Smooth muscle cell (in vitro differentiated cells): ENCODE measurements at regions not wholly inside any gene's neighbourhood (a gene's known extent, or its start where the extent isn't known, plus 50 kb on each side); places are given as distances from the start of the nearest gene placed in this dataset.
A peak's percentile ranks its signal among the peaks of the same experiment; 100 is the strongest.

ENCODE experiments used
- DNase-seq: peaks from one replicate; lab custom pipeline; 2025; ENCODE audit not compliant: unreplicated experiment; lab: John Stamatoyannopoulos, UW
- H2AFZ ChIP-seq: fragments of 200-600 bp; sonication (generic); 2 replicates; pipeline ENCODE4 v1.6.0; 2016; ENCODE audit warnings: antibody characterized with exemption, low read depth, mild to moderate bottlenecking
- H3F3A ChIP-seq: fragments of 200-600 bp; sonication (generic); 2 replicates; pipeline ENCODE4 v1.6.0; 2017; ENCODE audit warnings: antibody characterized with exemption, low read depth
- H3K27ac ChIP-seq: fragments of 200-600 bp; sonication (generic); 2 replicates; pipeline ENCODE4 v1.5.1; 2016; ENCODE audit warnings: low read depth, mild to moderate bottlenecking
- H3K27me3 ChIP-seq: fragments of 200-600 bp; sonication (generic); 2 replicates; pipeline ENCODE4 v1.6.1; 2016; ENCODE audit warnings: low read depth, mild to moderate bottlenecking
- H3K36me3 ChIP-seq: fragments of 200-600 bp; sonication (generic); 2 replicates; pipeline ENCODE4 v1.5.1; 2016; ENCODE audit warnings: low read depth
- H3K4me1 ChIP-seq: fragments of 200-600 bp; sonication (generic); 2 replicates; pipeline ENCODE4 v1.5.1; 2016; ENCODE audit warnings: low read depth
- H3K4me2 ChIP-seq: fragments of 200-600 bp; sonication (generic); 2 replicates; pipeline ENCODE4 v1.6.0; 2016; ENCODE audit warnings: mild to moderate bottlenecking
- H3K4me3 ChIP-seq: fragments of 200-600 bp; sonication (generic); 2 replicates; pipeline ENCODE4 v1.5.1; 2016; ENCODE audit warnings: mild to moderate bottlenecking
- H3K79me2 ChIP-seq: fragments of 200-600 bp; sonication (generic); 2 replicates; pipeline ENCODE4 v1.6.0; 2016; ENCODE audit warnings: low read depth, mild to moderate bottlenecking
- H3K9ac ChIP-seq: fragments of 200-600 bp; sonication (generic); 2 replicates; pipeline ENCODE4 v1.6.0; 2016; ENCODE audit warnings: low read depth
- H3K9me3 ChIP-seq: fragments of 200-600 bp; sonication (generic); replicated peaks from 2 replicates; pipeline ENCODE4 v1.5.1; 2016; ENCODE audit warnings: low read depth
- H4K20me1 ChIP-seq: fragments of 200-600 bp; sonication (generic); 2 replicates; pipeline ENCODE4 v1.6.0; 2016; ENCODE audit warnings: low read depth
- CTCF ChIP-seq: fragments of 200-600 bp; sonication (generic); IDR thresholded peaks from 2 replicates; pipeline ENCODE4 v1.5.1; 2017; ENCODE audit warnings: borderline replicate concordance, mild to moderate bottlenecking, antibody characterized with exemption; ENCODE audit not compliant: insufficient read depth, poor library complexity, severe bottlenecking
- WGBS: methylation state at CpG from one replicate; pipeline ENCODE4 v1.1.7; 2016; ENCODE audit warnings: low lambda C conversion rate; 5-methylcytosine and 5-hydroxymethylcytosine counted together

- no peaks in the 10 kb centered on the region for H4K20me1 ChIP-seq
- no peak overlapping the region for H3K4me3 ChIP-seq
- H3K27me3 ChIP-seq: no peaks in the 10 kb centered on the region
- H3K36me3 ChIP-seq: no peaks in the 10 kb centered on the region
- 52% methylated on average over 3 of the region's 3 CpGs for WGBS
- H3K79me2 ChIP-seq: no peaks in the 10 kb centered on the region
- no peaks in the 10 kb centered on the region for H3F3A ChIP-seq
- H3K9ac ChIP-seq: no peak overlapping the region
- H3K9me3 ChIP-seq: no peaks in the 10 kb centered on the region
- H3K4me2 ChIP-seq: no peak overlapping the region
- no peak overlapping the region for H2AFZ ChIP-seq
- DNase-seq: no peak
- no peaks in the 10 kb centered on the region for H3K4me1 ChIP-seq
- no peak overlapping the region for H3K27ac ChIP-seq
- no peak for TF ChIP-seq CTCF
Measured at GRCh38 chr18:25669741-25670140, 317.8 kb upstream of the ZNF521 start.

DNA sequence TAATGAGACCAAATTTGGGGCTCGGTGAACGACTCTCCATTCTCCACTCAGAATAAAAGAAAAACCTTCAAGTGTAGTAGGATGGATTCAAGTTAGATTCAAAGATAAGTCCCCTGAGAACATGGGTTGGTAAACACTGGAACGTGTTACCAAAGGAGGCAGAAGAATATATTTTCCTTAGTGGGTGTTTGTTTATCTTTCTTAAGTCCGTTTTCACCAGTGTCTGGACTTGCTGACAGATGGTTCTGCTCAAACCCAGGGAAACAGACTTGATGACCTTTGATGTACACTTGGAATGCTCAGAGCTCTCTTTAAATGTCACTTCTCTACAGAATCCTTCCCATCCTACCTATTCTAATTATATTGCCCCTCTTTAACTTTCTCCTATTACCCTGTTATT lies 310.3 kb upstream of the ZNF521 start:
- 21% methylated on average over 4 of the region's 4 CpGs for WGBS
- DNase-seq: no peak
- H2AFZ ChIP-seq: peak overlapping the region; percentile 20
- no peak for TF ChIP-seq CTCF
- no peak overlapping the region for H3K9ac ChIP-seq
- no peaks in the 10 kb centered on the region for H3K79me2 ChIP-seq
- peak overlapping the region; percentile 57 for H3K27ac ChIP-seq
- peak overlapping the region; percentile 62 for H3K4me2 ChIP-seq
- H3K4me1 ChIP-seq: peaks cover 5% of the 10 kb centered on the region
- no peaks in the 10 kb centered on the region for H4K20me1 ChIP-seq
- H3K9me3 ChIP-seq: no peaks in the 10 kb centered on the region
- no peak overlapping the region for H3K4me3 ChIP-seq
- H3F3A ChIP-seq: peaks cover 3% of the 10 kb centered on the region
- no peaks in the 10 kb centered on the region for H3K36me3 ChIP-seq
- no peaks in the 10 kb centered on the region for H3K27me3 ChIP-seq

- H3K9me3 ChIP-seq: no peaks in the 10 kb centered on the region
- no peaks in the 10 kb centered on the region for H3K36me3 ChIP-seq
- TF ChIP-seq CTCF: no peak
- H2AFZ ChIP-seq: peak overlapping the region; percentile 20
- WGBS: 28% methylated on average over 6 of the region's 6 CpGs
- no peak overlapping the region for H3K9ac ChIP-seq
- H3K27ac ChIP-seq: peak overlapping the region; percentile 57
- peaks cover 3% of the 10 kb centered on the region for H3F3A ChIP-seq
- no peaks in the 10 kb centered on the region for H3K27me3 ChIP-seq
- no peaks in the 10 kb centered on the region for H3K79me2 ChIP-seq
- DNase-seq: no peak
- H3K4me2 ChIP-seq: peak overlapping the region; percentile 62
- H3K4me1 ChIP-seq: peaks cover 5% of the 10 kb centered on the region
- H3K4me3 ChIP-seq: no peak overlapping the region
- H4K20me1 ChIP-seq: no peaks in the 10 kb centered on the region
Measured at GRCh38 chr18:25661831-25662230, 309.9 kb upstream of the ZNF521 start.

- no peaks in the 10 kb centered on the region for H3K79me2 ChIP-seq
- 94% methylated on average over 6 of the region's 6 CpGs for WGBS
- peaks cover 5% of the 10 kb centered on the region for H3K4me1 ChIP-seq
- no peak overlapping the region for H3K4me2 ChIP-seq
- no peaks in the 10 kb centered on the region for H3K36me3 ChIP-seq
- no peak overlapping the region for H3K27ac ChIP-seq
- H4K20me1 ChIP-seq: no peaks in the 10 kb centered on the region
- no peak for TF ChIP-seq CTCF
- no peak overlapping the region for H3K9ac ChIP-seq
- H2AFZ ChIP-seq: no peak overlapping the region
- no peaks in the 10 kb centered on the region for H3K9me3 ChIP-seq
- DNase-seq: no peak
- H3K27me3 ChIP-seq: no peaks in the 10 kb centered on the region
- peaks cover 3% of the 10 kb centered on the region for H3F3A ChIP-seq
- H3K4me3 ChIP-seq: no peak overlapping the region
Measured at GRCh38 chr18:25659541-25659940, 307.6 kb upstream of the ZNF521 start.
